T47D (cell line): ENCODE measurements at regions not wholly inside any gene's neighbourhood (a gene's known extent, or its start where the extent isn't known, plus 50 kb on each side); places are given as distances from the start of the nearest gene placed in this dataset.

Experiments
- DNase-seq, 2 experiments: peaks; one replicate each; pipeline versions ENCODE4 v3.0.0 to v3.0.0-alpha.2; 2011 to 2012; ENCODE audit warnings: low read depth in 1 of 2, low spot score in 1 of 2
- JUND ChIP-seq: IDR thresholded peaks from 2 replicates; pipeline ENCODE4 v1.6.1; 2012; ENCODE audit warnings: low read depth
- in situ Hi-C: cut with HindIII; loops from 2 replicates; pipeline ENCODE4 v1.10.0; 2016; ENCODE audit warnings: low sequenced_read_pairs, low pct_unique_long_range_greater_than_20kb

DNA sequence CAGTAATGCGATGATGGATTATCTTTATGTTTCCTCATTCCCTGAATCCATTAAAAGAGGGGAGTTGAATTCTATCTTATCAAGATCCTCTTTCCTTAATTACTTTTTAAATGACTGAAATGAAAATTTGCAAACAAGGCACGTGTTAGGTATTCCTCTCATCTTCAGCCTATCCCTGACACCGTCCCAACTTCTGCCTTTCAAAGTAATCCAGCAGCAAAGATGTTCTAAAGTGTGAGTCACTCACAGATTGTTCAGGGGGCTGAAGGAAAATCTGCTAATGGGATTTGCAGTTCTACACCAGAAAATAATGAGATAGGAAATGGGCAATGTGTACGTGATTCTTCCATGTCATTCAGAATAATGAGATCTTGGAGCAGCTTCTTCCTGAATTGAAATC lies 403.0 kb downstream of the ARHGEF28 start:
- no peak for DNase-seq
- in situ Hi-C loops = no loop called here

GRCh38 chr5:74028406-74028805 lies 402.4 kb downstream of the ARHGEF28 start:
- no peak for TF ChIP-seq JUND
- in situ Hi-C loops = no loop called here
- DNase-seq = no peak

More for the DNA sequence above, 403.0 kb downstream of the ARHGEF28 start:
- no peak for TF ChIP-seq JUND

DNA sequence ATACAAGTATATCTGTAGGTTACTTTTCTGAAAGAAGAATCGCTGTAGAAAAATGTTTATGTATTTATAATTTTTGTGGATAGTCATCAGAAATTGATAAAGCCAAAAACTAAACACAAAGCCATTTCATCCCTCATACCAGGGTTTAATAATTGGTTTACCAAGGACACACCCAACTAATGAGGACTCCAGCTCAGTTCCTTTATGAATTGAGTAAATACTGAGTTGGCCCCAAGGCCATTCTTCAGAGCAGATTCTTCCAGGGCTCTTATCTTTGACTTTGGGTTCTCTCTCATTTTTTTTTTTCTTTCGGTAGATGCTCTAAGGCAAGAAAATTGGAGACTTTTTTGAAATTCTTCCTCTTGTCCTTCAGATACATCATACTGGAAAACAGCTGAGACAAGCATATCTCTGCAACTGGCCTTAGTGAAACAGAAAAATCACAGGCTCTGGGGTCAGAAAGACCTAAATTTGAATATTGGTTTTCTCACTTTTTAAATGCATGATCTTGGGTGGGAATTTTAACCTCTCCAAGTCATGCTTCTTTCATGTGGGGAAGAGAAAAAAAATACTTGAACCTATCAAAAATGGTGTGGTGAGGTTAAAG lies 401.8 kb downstream of the ARHGEF28 start:
- TF ChIP-seq JUND = no peak
- no peak for DNase-seq
- in situ Hi-C loops = no loop called here

GRCh38 chr5:74026310-74026709 lies 400.3 kb downstream of the ARHGEF28 start:
- in situ Hi-C loops = no loop called here
- TF ChIP-seq JUND = no peak
- no peak for DNase-seq

DNA sequence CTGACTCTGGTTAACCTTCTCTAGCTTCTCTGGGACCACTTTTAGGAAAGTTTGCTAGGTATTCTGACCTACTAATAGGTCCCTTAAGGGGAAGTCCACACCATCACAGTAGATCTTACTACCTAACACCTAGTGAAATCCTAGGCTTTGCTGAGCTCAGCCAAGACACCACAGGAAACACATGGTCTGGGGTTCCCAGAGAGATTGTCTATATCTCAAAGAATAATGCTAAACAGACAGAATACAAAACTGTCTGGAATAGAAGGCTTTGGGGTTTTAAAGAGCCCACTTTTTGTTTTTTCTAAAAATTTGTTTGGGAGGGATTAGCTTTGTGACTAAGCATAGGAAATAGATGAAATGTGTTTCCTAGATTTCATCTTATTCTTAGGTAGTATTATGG lies 395.1 kb downstream of the ARHGEF28 start:
- in situ Hi-C loops = no loop called here
- DNase-seq = no peak
- TF ChIP-seq JUND = no peak

GRCh38 chr5:74020503-74020902 lies 394.5 kb downstream of the ARHGEF28 start:
- TF ChIP-seq JUND = no peak
- in situ Hi-C loops = no loop called here

GRCh38 chr5:74019923-74020322 lies 393.9 kb downstream of the ARHGEF28 start:
- in situ Hi-C loops = no loop called here
- DNase-seq = no peak
- TF ChIP-seq JUND = no peak

More at GRCh38 chr5:74020503-74020902, 394.5 kb downstream of the ARHGEF28 start:
- DNase-seq = no peak

DNA sequence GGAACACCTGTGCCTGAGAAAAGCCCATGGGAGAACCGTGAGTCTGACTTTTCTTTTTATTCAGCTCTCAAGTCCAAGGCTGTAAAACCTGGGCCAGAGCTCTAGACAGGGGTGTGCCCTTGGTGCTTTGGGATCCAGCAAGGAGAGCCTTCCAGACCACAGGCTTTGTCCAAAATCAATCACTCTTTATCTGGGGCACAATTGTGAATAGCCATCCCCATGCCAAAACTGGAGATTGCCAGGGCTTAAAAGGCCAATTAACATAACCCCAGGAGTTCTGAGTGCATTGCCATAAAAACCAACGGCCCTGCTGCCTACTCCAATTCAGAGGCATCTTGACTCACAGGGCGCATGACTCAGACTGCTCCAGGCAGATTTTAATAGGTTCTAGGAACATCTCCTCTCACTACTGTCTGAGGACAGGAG lies 391.8 kb downstream of the ARHGEF28 start:
- TF ChIP-seq JUND = no peak
- peak in 1 of 2 experiments; percentile 22 for DNase-seq
- in situ Hi-C loops = no loop called here

DNA sequence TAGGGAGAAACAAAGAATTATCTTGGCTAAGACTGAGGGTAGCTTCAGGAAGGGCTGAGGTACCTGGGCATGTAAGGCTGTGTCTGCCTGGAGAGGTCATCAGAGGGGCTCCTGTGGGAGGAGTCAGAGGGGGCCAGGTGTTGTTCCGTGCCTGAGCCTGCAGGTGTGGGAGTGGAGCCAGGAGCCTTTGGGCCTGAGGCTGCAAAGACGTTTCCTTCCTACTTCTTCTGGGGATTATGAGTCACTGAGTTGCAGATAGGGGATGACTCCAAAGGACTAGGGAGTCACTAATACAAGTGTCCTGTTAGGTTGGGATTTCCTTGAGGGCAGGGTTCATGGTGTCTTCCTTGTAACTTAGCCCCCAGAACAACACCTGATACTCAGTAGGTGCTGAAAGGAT lies 391.1 kb downstream of the ARHGEF28 start:
- DNase-seq = no peak
- TF ChIP-seq JUND = no peak
- in situ Hi-C loops = no loop called here

DNA sequence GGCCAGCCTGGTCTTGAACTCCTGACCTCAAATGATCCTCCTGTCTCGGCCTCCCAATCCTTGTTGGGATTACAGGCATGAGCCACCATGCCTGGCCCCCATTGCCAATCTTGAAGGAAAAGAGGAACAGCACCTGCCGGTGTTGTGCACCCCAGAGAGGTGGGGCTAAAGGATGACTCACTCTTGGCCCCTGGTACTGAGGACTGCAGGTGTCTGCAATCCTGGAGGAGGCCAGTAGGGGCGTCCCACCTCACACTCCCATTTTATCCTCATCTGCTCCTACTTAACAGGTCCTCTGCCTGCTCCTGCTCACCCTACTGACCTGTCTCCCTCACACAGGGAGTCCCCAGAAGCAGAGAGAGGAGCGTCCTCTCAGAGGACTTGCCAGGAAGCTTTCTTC lies 390.4 kb downstream of the ARHGEF28 start:
- DNase-seq = no peak
- in situ Hi-C loops = no loop called here
- no peak for TF ChIP-seq JUND

- no peak for TF ChIP-seq JUND
- in situ Hi-C loops = no loop called here
- no peak for DNase-seq
Observed at GRCh38 chr5:74015716-74016115, 389.7 kb downstream of the ARHGEF28 start.

- no peak for DNase-seq
- TF ChIP-seq JUND = no peak
- in situ Hi-C loops = no loop called here
Observed at GRCh38 chr5:74013222-74013621, 387.2 kb downstream of the ARHGEF28 start.

GRCh38 chr5:74009502-74009901 lies 383.5 kb downstream of the ARHGEF28 start:
- in situ Hi-C loops = no loop called here
- DNase-seq = no peak
- no peak for TF ChIP-seq JUND

GRCh38 chr5:74007193-74007592 lies 381.2 kb downstream of the ARHGEF28 start:
- TF ChIP-seq JUND = no peak
- no peak for DNase-seq
- in situ Hi-C loops = no loop called here
